ENCODE measurements at regions not wholly inside any gene's neighbourhood (a gene's known extent, or its start where the extent isn't known, plus 50 kb on each side); places are given as distances from the start of the nearest gene placed in this dataset.

- no peak for DNase-seq
These were observed 80.8 kb upstream of the FUCA2 start for GRCh38 chr6:143592335-143592734.

- no peak for DNase-seq
These were observed 79.9 kb upstream of the FUCA2 start for GRCh38 chr6:143591441-143591840.

- DNase-seq, result no peak
These were observed 77.6 kb upstream of the FUCA2 start for GRCh38 chr6:143589162-143589561.

GRCh38 chr6:143586557-143586956 is 75.0 kb upstream of the FUCA2 start:
- no peak for DNase-seq

GRCh38 chr6:143585716-143586115 is 74.2 kb upstream of the FUCA2 start:
- no peak for DNase-seq

- no peak for DNase-seq
These were observed 73.7 kb upstream of the FUCA2 start for GRCh38 chr6:143585241-143585640.

- no peak for DNase-seq
These were observed 72.2 kb upstream of the FUCA2 start for GRCh38 chr6:143583542-143584327.

GRCh38 chr6:143581835-143582480 is 70.4 kb upstream of the FUCA2 start:
- no peak for DNase-seq

GRCh38 chr6:143579703-143580102 is 68.2 kb upstream of the FUCA2 start:
- DNase-seq, result no peak

GRCh38 chr6:143578054-143578453 is 66.5 kb upstream of the FUCA2 start:
- no peak for DNase-seq

- DNase-seq, result no peak
These were observed 64.4 kb upstream of the FUCA2 start for GRCh38 chr6:143575901-143576426.

GRCh38 chr6:143575440-143575839 is 63.9 kb upstream of the FUCA2 start:
- DNase-seq, result peak; percentile 32

- DNase-seq, result no peak
These were observed 58.8 kb upstream of the FUCA2 start for GRCh38 chr6:143570147-143570853.

GRCh38 chr6:143569040-143569439 is 57.5 kb upstream of the FUCA2 start:
- no peak for DNase-seq

- no peak for DNase-seq
These were observed 53.0 kb upstream of the FUCA2 start for GRCh38 chr6:143564484-143565017.

GRCh38 chr6:143562143-143562542 is 50.6 kb upstream of the FUCA2 start:
- no peak for DNase-seq

Data from stimulated activated naive CD4-positive, alpha-beta T cell treated with Interleukin-2 at 50 U/mL for 16 hours (primary cell).